Right atrium auricular region (tissue), 2 donors: ENCODE measurements at regions not wholly inside any gene's neighbourhood (a gene's known extent, or its start where the extent isn't known, plus 50 kb on each side); places are given as distances from the start of the nearest gene placed in this dataset.
A peak's percentile ranks its signal among the peaks of the same experiment; 100 is the strongest.

Experiments used
- DNase-seq: peaks from one replicate; pipeline ENCODE4 v3.0.0-alpha.2; 2019; ENCODE audit warnings: low spot score
- H3K27ac ChIP-seq, 2 donors: fragments of 200-600 bp; sonication (generic); 1 replicate in 1 of 2; 2 replicates in 1 of 2; pipeline ENCODE4 v1.5.1; 2016 to 2019
- H3K27me3 ChIP-seq, 2 donors: fragments of 200-600 bp; sonication (generic); one replicate each; pipeline versions ENCODE4 v1.5.1 to v1.6.0; 2017 to 2019
- H3K36me3 ChIP-seq: fragments of 200-600 bp; sonication (generic); one replicate; pipeline ENCODE4 v1.5.1; 2016
- H3K4me1 ChIP-seq, 2 donors: fragments of 200-600 bp; sonication (generic); one replicate each; pipeline versions ENCODE4 v1.5.1 to v1.6.0; 2017 to 2019
- H3K4me3 ChIP-seq, 2 donors: fragments of 200-600 bp; sonication (generic); 1 replicate in 1 of 2; 2 replicates in 1 of 2; pipeline ENCODE4 v1.5.1; 2017 to 2019; ENCODE audit warnings: mild to moderate bottlenecking in 1 of 2, moderate library complexity in 1 of 2
- H3K9me3 ChIP-seq, 2 donors: fragments of 200-600 bp; sonication (generic); one replicate each; pipeline ENCODE4 v1.5.1; 2019
- TF ChIP-seq, protein P1 (sequence below), 2 donors: fragments of 200-600 bp; sonication (generic); IDR thresholded peaks; one replicate each; pipeline ENCODE4 v1.5.1; 2019; ENCODE audit warnings: antibody characterized with exemption in 2 of 2

GRCh38 chr7:52911795-52912194, 123.6 kb upstream of the POM121L12 start:
- Histone ChIP-seq H3K36me3 (no peaks in the 10 kb centered on the region), H3K27me3 (no peaks in the 10 kb centered on the region), H3K4me3 (no peak overlapping the region), H3K27ac (no peak overlapping the region), H3K9me3 (no peaks in the 10 kb centered on the region), H3K4me1 (no peaks in the 10 kb centered on the region)
- DNase-seq: no peak
- TF ChIP-seq, protein P1, sequence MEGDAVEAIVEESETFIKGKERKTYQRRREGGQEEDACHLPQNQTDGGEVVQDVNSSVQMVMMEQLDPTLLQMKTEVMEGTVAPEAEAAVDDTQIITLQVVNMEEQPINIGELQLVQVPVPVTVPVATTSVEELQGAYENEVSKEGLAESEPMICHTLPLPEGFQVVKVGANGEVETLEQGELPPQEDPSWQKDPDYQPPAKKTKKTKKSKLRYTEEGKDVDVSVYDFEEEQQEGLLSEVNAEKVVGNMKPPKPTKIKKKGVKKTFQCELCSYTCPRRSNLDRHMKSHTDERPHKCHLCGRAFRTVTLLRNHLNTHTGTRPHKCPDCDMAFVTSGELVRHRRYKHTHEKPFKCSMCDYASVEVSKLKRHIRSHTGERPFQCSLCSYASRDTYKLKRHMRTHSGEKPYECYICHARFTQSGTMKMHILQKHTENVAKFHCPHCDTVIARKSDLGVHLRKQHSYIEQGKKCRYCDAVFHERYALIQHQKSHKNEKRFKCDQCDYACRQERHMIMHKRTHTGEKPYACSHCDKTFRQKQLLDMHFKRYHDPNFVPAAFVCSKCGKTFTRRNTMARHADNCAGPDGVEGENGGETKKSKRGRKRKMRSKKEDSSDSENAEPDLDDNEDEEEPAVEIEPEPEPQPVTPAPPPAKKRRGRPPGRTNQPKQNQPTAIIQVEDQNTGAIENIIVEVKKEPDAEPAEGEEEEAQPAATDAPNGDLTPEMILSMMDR (IDR thresholded peaks at IDR 0.05): no peak

GRCh38 chr7:52911326-52911725, 124.1 kb upstream of the POM121L12 start:
- no peaks in the 10 kb centered on the region for H3K9me3 ChIP-seq
- TF ChIP-seq, protein P1 (IDR thresholded peaks at IDR 0.05): no peak
- H3K4me1 ChIP-seq: no peaks in the 10 kb centered on the region
- no peak overlapping the region for H3K4me3 ChIP-seq
- no peaks in the 10 kb centered on the region for H3K27me3 ChIP-seq
- no peak overlapping the region for H3K27ac ChIP-seq
- no peaks in the 10 kb centered on the region for H3K36me3 ChIP-seq
- DNase-seq: no peak

DNA sequence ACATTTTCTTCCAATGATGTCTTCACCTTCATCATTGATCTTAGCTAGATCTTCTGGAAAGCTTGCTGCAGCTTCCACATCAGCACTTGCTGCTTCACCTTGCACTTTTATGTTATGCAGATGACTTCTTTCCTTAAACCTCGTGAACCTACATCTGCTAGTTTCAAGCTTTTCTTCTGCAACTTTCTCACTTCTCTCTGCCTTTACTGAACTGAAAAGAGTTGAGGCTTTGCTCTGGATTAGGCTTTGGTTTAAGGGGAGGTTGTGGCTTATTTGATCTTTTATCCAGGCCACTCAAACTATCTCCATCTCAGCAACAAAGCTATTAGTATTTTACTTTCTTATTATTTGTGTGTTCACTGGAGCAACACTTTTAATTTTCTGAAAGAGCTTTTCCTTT, 125.5 kb upstream of the POM121L12 start:
- no peak overlapping the region for H3K27ac ChIP-seq
- no peaks in the 10 kb centered on the region for H3K27me3 ChIP-seq
- no peaks in the 10 kb centered on the region for H3K9me3 ChIP-seq
- no peak for DNase-seq
- H3K4me3 ChIP-seq: no peak overlapping the region
- H3K36me3 ChIP-seq: no peaks in the 10 kb centered on the region
- TF ChIP-seq, protein P1 (IDR thresholded peaks at IDR 0.05): no peak
- no peaks in the 10 kb centered on the region for H3K4me1 ChIP-seq

- no peaks in the 10 kb centered on the region for H3K9me3 ChIP-seq
- H3K27me3 ChIP-seq: no peaks in the 10 kb centered on the region
- no peak overlapping the region for H3K4me3 ChIP-seq
- no peaks in the 10 kb centered on the region for H3K4me1 ChIP-seq
- H3K27ac ChIP-seq: no peak overlapping the region
- TF ChIP-seq, protein P1 (IDR thresholded peaks at IDR 0.05): no peak
- DNase-seq: no peak
- H3K36me3 ChIP-seq: no peaks in the 10 kb centered on the region
Measured at GRCh38 chr7:52909131-52909530, 126.3 kb upstream of the POM121L12 start.

- Histone ChIP-seq H3K27me3 (no peaks in the 10 kb centered on the region), H3K36me3 (no peaks in the 10 kb centered on the region), H3K4me3 (no peak overlapping the region), H3K27ac (no peak overlapping the region), H3K4me1 (no peaks in the 10 kb centered on the region), H3K9me3 (no peaks in the 10 kb centered on the region)
- TF ChIP-seq, protein P1 (IDR thresholded peaks at IDR 0.05): no peak
- DNase-seq: peak; percentile 71
Measured at GRCh38 chr7:52897713-52898112, 137.7 kb upstream of the POM121L12 start.

GRCh38 chr7:52897288-52897687, 138.1 kb upstream of the POM121L12 start:
- Histone ChIP-seq H3K27me3 (no peaks in the 10 kb centered on the region), H3K36me3 (no peaks in the 10 kb centered on the region), H3K9me3 (no peaks in the 10 kb centered on the region), H3K27ac (no peak overlapping the region), H3K4me1 (no peaks in the 10 kb centered on the region), H3K4me3 (no peak overlapping the region)
- TF ChIP-seq, protein P1 (IDR thresholded peaks at IDR 0.05): no peak
- no peak for DNase-seq
